HEK293 (cell line): ENCODE measurements at regions not wholly inside any gene's neighbourhood (a gene's known extent, or its start where the extent isn't known, plus 50 kb on each side); places are given as distances from the start of the nearest gene placed in this dataset.
A peak's percentile ranks its signal among the peaks of the same experiment; 100 is the strongest.
"Not testable (repeated sequence)": the region's sequence is repeated elsewhere in the genome, so short reads cannot be mapped to it uniquely, and the experiment has no call there.

Experiments used
- CTCF ChIA-PET: fragments of 350-600 bp; formaldehyde crosslinking; extraction: SDS; loops from one replicate; lab custom pipeline; 2021; ENCODE audit warnings: antibody characterized with exemption; lab: Yijun Ruan, JAX
- POLR2A ChIA-PET: fragments of 300-600 bp; formaldehyde crosslinking; extraction: SDS; loops from one replicate; lab custom pipeline; 2020; ENCODE audit warnings: antibody characterized with exemption, inconsistent platforms; lab: Yijun Ruan, JAX
- H3K27ac ChIP-seq: fragments of 200-500 bp; sonication (Bioruptor generic); 2 replicates; pipeline ENCODE4 v1.5.1; 2014; ENCODE audit warnings: low read depth, low read length, control low read depth, inconsistent platforms; ENCODE audit errors: extremely low read depth
- H3K36me3 ChIP-seq, 2 experiments: fragments of 200-500 bp in 1 of 2; sonication (Bioruptor generic) in 1 of 2; 1 replicate in 1 of 2; 2 replicates in 1 of 2; pipeline ENCODE4 v1.5.1; 2014 to 2017; ENCODE audit warnings: inconsistent platforms in 2 of 2, low read length in 2 of 2; ENCODE audit not compliant: control insufficient read depth in 2 of 2, insufficient read depth in 1 of 2
- H3K4me1 ChIP-seq: fragments of 200-500 bp; sonication (Bioruptor generic); 2 replicates; pipeline ENCODE4 v1.5.1; 2014; ENCODE audit warnings: mild to moderate bottlenecking, low read length, inconsistent platforms; ENCODE audit not compliant: control insufficient read depth, insufficient read depth
- H3K4me3 ChIP-seq: 2 replicates; pipeline ENCODE4 v1.5.1; 2011; ENCODE audit warnings: low read depth, mild to moderate bottlenecking, control low read depth, low read length, moderate library complexity
- H3K9me3 ChIP-seq: fragments of 200-500 bp; sonication (Bioruptor generic); 2 replicates; pipeline ENCODE4 v1.5.1; 2014; ENCODE audit warnings: low read depth, low read length, inconsistent platforms; ENCODE audit not compliant: control insufficient read depth, insufficient read depth
- HOXA7 ChIP-seq: sonication (generic); formaldehyde crosslinking; IDR thresholded peaks from 2 replicates; pipeline ENCODE4 v1.8.1; 2022; ENCODE audit warnings: missing genetic modification reagents, borderline replicate concordance
- OSR2 ChIP-seq: fragments of 450-650 bp; formaldehyde crosslinking; IDR thresholded peaks from 2 replicates; pipeline ENCODE4 v1.5.1; 2016; ENCODE audit warnings: missing biosample characterization, missing genetic modification characterization
- ZBTB11 ChIP-seq: fragments of 450-650 bp; formaldehyde crosslinking; conservative IDR thresholded peaks from 2 replicates; pipeline ENCODE4 v1.5.1; 2016; ENCODE audit warnings: low read depth, missing biosample characterization, missing genetic modification characterization
- ZNF146 ChIP-seq: fragments of 450-650 bp; formaldehyde crosslinking; IDR thresholded peaks from 2 replicates; pipeline ENCODE4 v1.5.1; 2016; ENCODE audit warnings: missing biosample characterization, missing genetic modification characterization
- ZNF19 ChIP-seq: fragments of 450-650 bp; formaldehyde crosslinking; IDR thresholded peaks from 2 replicates; pipeline ENCODE4; 2016; ENCODE audit warnings: missing biosample characterization, missing genetic modification characterization, low read depth
- ZNF223 ChIP-seq: fragments of 450-650 bp; formaldehyde crosslinking; IDR thresholded peaks from 2 replicates; pipeline ENCODE4 v1.5.1; 2016; ENCODE audit warnings: missing biosample characterization, missing genetic modification characterization
- ZNF433 ChIP-seq: fragments of 450-650 bp; formaldehyde crosslinking; IDR thresholded peaks from 2 replicates; pipeline ENCODE4 v1.5.1; 2016; ENCODE audit warnings: missing biosample characterization, missing genetic modification characterization, low read depth
- ZNF707 ChIP-seq: fragments of 450-650 bp; formaldehyde crosslinking; IDR thresholded peaks from 2 replicates; pipeline ENCODE4 v1.5.1; 2016; ENCODE audit warnings: missing biosample characterization, missing genetic modification characterization
- ZNF776 ChIP-seq: fragments of 450-650 bp; formaldehyde crosslinking; IDR thresholded peaks from 2 replicates; pipeline ENCODE4 v1.5.0; 2017; ENCODE audit warnings: missing biosample characterization, missing genetic modification characterization, borderline replicate concordance
- ZNF830 ChIP-seq: fragments of 450-650 bp; IDR thresholded peaks from 2 replicates; pipeline ENCODE4 v1.5.0; 2018; ENCODE audit warnings: missing biosample characterization, missing genetic modification characterization, low read depth, mild to moderate bottlenecking, moderate library complexity

DNA sequence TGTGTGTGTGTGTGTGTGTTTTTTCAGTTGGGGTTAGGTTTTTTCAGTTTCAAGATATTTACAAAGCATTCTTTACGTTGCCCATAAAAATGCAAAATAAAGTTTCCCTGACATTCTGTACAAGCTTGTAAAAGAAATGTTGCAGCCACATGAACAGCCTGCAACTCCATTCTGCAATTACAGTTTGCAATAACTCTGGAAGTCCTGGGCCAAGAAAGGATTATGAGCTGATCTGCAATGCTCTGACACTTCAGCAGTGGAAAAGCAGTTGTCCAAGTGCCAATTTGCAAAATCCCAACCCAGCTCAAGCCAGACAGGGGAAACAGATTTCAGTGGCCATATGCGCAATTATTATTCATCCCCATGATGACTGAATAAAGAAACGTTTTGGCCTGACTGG is 322.1 kb downstream of the MEX3B start (continued):
- no peak for TF ChIP-seq ZBTB11 (tag by site-specific recombination)
- TF ChIP-seq OSR2 (tag by site-specific recombination), result no peak

DNA sequence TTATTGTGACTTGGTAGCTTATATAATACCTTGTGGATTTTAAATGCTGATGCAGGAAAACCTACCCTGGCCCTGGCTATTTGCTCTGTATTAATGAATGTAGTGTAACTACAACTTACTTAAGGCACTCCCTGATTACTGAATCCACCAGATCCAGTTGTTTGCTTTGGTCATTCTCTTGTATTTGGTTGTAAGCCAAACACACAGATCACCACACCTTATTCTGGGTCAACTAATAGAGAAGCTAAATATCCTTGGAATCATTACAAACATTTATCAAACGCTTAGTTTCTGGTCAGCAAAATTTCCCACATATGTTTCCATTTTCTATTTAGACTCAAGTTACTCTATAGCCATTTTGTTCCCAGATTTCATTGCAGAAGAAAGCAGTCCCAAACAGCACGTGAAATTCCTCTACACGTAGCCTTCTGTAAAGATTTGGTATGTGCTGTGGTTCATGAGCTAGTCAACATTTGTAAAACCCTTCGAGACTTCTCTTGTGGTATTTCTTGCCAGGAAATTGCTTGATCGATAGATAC is 322.6 kb downstream of the MEX3B start:
- H3K4me3 ChIP-seq, result no peak overlapping the region
- no peaks in the 10 kb centered on the region for H3K4me1 ChIP-seq
- no peak overlapping the region for H3K27ac ChIP-seq
- H3K9me3 ChIP-seq, result peaks cover 2% of the 10 kb centered on the region; the same call in 1 of the 2 replicates
- H3K36me3 ChIP-seq, result no peaks in the 10 kb centered on the region
- CTCF ChIA-PET, result interaction anchor here (0.6 kb wide), 1 partner anchor 415 kb away, joined by 3 read pairs; no protein-coding TSS in a partner anchor
- TF ChIP-seq ZNF707 (tag by site-specific recombination) (no peak), ZNF19 (tag by site-specific recombination) (no peak), ZNF223 (no peak), ZNF776 (tag by site-specific recombination) (no peak), HOXA7 (no peak), ZNF433 (tag by site-specific recombination) (no peak), ZNF830 (no peak), ZNF146 (tag by site-specific recombination) (no peak)
- POLR2A ChIA-PET, result no interaction called here

DNA sequence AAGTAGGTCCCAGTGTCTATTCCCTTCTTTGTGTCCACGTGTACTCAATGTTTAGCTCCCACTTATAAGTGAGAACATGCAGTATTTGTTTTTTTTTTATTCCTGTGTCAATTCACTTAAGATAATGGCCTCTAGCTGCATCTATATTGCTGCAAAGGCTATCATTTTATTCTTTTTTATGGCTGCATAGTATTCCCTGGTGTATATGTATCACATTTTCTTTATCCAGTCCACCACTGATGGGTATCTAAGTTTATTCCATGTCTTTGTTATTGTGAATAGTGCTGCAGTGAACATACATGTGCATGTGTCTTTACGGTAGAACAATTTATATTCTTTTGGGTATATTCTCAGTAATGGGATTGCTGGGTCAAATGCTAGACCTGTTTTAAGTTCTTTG is 329.4 kb downstream of the MEX3B start:
- H3K4me1 ChIP-seq, H3K27ac ChIP-seq, H3K9me3 ChIP-seq, CTCF ChIA-PET, H3K4me3 ChIP-seq: not testable (repeated sequence)
- TF ChIP-seq ZNF146 (tag by site-specific recombination), result peak; percentile 65
- TF ChIP-seq, all 188 proteins: peak for 1; not testable (repeated sequence) for 187
- H3K36me3 ChIP-seq, POLR2A ChIA-PET: not testable (repeated sequence)

DNA sequence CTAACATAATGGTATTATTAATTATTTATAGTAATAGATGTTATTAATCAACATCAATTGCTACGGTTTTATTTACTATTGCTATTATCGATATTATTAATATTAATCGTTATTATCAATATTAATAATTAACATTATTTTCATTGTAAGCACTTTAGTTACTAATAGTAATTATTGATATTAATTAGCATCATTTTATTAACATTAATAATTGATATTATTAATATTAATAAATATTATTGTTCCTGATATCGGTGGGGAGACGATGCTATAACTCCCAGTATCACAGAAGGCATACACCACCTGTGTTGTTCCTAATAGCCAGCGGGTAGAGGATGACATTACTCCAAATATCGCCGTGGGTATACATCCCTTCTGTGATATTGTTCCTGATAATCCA is 335.5 kb downstream of the MEX3B start:
- Histone ChIP-seq H3K9me3 (no peaks in the 10 kb centered on the region), H3K27ac (no peak overlapping the region), H3K4me1 (no peaks in the 10 kb centered on the region), H3K36me3 (no peaks in the 10 kb centered on the region), H3K4me3 (no peak overlapping the region)
- CTCF ChIA-PET, result no interaction called here
- POLR2A ChIA-PET, result no interaction called here
- no peak for TF ChIP-seq ZBTB11 (tag by site-specific recombination)

GRCh38 chr15:81706816-81707346 is 332.9 kb upstream of the TMC3 start:
- H3K4me3 ChIP-seq, H3K4me1 ChIP-seq, H3K27ac ChIP-seq, H3K36me3 ChIP-seq, POLR2A ChIA-PET, H3K9me3 ChIP-seq, CTCF ChIA-PET: not testable (repeated sequence)

DNA sequence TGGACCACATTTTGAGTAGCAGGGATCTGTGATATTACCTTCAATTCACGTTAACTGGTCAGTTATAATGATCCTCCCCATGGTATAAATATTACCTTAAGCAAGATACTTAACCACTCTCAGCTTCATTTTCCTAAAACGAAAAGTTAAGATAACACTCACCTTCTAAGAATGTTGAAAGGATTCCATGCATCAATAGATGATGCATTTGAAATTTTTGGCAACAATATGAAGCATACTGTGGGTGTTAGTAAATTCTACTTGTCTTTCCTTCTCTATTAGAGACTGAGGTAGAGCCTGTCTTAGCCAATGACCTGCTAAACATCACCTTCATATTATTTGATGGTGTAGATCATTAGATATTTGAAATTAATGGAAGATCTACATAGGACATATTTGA is 331.7 kb upstream of the TMC3 start:
- H3K4me3 ChIP-seq, H3K4me1 ChIP-seq, H3K36me3 ChIP-seq, H3K9me3 ChIP-seq, POLR2A ChIA-PET, H3K27ac ChIP-seq, CTCF ChIA-PET: not testable (repeated sequence)
